ENCODE measurements at regions not wholly inside any gene's neighbourhood (a gene's known extent, or its start where the extent isn't known, plus 50 kb on each side); places are given as distances from the start of the nearest gene placed in this dataset.
"Not testable (repeated sequence)": the region's sequence is repeated elsewhere in the genome, so short reads cannot be mapped to it uniquely, and the experiment has no call there.

DNA sequence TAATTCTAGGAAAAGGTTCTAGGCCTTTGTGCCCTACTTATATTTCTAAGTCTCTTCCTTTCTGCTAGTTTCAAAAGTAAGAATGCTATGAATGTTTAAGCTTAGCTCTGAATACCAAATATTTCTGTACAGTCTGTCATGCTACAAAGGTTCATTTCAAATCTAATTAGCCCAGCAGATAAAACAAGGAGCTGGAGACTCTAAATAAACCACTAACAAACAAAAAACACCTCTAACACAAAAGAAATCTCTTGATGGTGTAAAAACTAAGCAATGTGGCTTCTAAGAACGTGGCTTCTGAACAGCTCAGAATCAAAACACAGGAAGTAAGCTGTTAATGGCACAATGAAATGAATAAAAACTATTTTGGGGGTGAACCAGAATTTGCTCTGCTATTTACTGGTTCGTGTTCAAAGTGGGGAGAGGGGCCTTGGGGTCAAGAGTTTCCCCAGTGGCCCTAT is 198.3 kb downstream of the BCAS1 start:
- ATAC-seq: no peak

DNA sequence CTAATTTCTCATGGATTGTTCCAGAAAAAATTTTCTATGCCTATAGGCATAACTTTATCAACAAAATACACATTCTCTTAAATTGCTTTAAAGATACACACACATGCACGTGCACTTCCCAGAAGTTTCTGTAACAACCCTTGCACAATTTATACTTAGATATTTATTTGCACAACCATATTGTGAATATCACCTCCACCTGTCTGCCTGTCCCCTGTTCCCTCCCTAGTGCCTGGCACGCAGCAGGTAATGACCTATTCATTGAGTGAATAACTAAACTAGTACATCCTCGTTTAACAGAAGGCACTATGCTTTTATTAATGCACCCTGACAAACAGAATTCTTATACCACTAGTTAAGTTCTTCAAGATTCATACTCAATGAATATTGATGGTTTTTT is 198.9 kb downstream of the BCAS1 start:
- no peak for ATAC-seq

DNA sequence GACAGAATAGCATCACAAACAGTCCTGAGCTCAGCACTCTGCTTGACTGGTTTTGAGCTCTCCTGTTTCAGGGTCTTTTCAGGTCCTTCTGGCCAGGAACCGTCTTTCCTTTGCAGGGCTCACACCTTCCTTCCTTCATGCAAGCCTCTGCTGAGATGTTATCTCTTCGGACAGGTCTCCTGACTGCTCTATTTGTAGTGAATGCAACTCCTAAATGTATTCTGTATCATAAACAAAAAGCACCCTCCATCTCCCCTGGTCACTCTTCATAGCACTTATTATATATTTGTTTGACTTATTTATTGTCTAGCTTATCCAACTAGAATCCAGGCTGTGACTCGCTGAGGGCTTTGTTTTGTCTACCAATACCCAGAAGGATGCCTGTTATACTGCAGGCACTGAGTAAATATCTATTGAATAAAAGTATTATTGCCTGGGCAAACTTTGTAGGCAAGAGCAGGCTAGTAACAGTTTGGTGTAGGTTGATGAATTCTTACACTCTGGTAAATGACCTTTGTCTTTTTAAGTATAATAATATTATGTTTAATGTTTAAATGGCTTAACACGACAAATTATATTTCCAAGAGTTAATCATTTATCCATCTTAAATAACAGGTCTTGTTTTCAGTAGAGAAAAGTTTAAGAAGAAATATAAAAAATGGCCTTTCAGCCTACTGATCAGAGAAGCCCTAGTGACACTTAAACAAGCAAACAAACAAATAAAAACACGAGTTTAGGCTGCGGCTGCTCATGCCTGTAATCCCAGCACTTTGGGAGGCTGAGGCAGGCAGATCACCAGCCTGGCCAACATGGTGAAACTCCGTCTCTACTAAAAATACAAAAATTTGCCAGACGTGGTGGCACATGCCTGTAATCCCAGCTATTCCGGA is 199.7 kb downstream of the BCAS1 start:
- no peak for ATAC-seq

DNA sequence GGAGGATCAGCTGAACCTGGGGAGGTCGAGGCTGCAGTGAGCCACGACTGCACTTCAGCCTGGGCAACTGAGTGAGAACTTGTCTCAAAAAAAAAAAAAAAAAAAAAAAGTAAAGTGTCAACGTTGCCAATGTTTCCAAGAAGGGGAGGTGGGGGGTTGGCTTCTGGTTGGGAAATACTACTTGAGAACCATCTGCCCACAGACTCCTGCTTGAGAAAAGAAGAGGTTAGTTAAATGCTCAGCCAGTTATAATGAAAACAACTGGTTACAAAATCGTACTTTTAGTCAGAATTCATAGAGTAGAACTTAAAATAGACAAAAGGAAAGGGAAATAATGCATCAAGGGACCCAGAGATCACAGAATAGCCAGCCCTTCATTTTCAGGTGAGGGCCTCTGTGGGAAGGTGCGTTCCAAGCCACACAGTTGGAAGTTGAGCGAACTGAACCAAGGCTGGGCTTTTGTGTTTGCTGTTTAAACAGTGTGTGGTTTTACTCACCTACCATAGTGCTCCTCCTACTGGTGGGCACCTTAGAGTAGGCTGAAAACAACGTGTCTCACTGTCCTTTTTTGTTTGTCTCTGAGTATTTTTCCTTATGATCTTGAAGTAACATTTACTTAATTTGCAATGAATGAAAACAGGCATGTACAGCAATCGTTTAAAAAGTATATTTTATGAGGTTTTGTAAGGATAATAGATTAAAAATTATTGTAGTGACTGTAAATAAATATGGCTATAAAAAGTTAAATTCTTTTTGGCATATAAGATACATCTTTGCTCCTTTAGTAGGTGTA is 200.7 kb downstream of the BCAS1 start:
- ATAC-seq: peak; percentile 77 to 80

DNA sequence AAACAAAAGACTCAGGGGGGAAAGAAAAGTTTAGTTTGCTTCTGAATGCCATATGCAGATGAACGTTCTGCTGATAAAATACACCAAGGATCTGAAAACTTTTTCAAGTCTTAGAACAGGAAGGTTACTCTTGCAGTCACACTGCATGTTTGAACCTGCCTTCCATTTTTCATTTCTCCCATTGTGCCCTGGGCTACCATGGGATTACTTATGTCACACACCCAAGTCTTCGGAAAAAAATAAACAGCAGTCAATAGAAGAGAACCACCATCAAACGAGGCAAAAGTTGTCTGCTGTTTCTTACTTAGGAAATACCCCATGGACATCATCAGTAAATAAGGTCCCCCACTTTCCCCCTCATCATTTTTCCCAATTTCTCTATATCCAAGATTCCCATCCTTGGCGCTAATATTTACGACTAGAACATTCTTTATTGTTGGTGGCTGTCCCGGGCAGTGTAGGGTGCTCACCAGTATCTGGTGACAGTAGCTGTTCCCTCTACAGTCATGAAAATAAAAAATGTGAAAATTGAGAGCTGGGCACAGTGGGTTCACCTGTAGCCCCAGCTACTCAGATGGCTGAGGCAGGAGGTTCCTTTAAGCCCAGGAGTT is 202.5 kb downstream of the BCAS1 start:
- no peak for ATAC-seq

DNA sequence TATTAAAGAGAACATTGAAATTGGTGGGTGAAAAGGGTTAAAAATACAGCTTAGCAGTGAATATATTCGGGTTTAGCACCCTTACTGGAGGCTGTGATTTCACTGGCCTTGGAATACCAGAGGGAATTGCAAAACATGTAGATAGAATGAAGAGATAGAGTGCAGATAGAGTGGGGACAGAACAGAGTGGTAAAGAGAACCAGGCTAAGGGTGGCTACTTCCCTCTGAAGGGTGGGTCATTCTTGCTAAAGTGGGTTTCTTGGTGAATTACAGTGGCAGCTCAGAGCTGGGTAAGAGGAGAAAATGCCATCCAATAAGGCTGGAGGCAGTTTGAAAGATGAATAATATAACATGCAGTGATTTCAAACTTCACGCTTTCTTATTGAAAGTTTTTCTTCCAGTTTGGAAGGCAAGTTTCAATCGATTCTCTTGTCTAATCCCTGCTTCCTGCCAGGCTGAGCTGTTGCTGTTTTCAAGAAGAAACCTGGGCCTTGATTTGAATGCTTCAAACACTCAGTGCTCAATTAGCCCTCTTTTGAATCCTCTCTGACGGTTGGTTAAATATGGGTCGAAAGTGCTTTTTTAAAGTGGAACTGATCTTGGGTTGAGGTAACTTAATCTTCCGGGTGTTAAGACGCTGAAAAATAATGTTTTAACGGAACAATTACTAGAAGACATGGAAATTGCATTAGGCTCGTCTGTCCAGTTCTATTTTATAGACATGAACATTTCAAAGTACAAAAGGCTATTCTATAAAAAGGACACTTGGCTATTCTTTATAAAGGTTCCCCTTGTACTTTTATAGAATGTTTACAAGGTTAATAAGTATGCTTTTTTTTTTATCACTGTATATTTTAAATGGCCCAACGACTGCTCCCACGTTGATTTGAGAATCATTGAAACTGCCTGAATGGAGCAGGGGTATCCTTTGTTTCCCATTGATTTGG is 203.3 kb downstream of the BCAS1 start:
- no peak for ATAC-seq

DNA sequence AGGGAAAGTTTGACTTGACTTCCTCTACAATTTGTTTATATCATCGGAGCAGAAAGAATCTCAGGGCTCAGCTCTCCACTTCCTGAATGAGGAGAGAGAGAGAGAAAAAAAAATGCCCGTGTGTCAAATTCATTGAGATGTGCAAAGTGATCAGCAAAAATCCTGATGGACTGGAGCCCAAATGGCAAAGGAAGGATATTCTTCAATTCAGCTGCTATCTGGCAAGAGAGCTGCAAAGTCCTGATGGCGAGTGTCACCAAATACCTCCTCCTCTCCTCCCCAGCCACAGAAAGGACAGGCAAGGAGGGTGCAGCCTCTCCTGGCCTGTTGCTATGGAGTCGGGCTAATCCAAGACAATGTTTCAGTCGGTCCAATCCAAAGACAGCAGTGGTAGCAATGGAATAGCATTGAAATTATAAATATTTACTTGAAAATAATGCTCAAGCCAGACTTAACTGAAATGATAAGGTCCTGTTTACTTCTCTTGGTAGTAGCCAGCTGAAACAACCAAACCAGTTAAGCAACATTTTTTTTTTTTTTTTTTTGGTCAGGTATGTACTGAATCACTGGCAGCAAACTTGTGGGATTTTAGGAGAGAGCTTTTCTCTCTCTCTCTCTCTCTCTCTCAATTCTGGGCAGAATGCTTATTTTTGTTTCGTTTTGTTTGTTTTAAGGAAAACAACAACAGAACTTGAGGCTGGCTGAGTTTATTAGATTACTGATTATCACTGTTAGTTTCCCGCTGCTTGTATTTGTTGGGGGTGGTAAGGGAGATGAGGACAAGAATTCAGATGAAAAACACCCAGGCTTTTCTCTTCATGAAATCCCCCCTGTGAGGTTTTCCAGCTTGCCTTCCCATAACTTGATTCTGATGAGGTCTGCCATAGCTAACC is 204.2 kb downstream of the BCAS1 start:
- ATAC-seq: no peak

DNA sequence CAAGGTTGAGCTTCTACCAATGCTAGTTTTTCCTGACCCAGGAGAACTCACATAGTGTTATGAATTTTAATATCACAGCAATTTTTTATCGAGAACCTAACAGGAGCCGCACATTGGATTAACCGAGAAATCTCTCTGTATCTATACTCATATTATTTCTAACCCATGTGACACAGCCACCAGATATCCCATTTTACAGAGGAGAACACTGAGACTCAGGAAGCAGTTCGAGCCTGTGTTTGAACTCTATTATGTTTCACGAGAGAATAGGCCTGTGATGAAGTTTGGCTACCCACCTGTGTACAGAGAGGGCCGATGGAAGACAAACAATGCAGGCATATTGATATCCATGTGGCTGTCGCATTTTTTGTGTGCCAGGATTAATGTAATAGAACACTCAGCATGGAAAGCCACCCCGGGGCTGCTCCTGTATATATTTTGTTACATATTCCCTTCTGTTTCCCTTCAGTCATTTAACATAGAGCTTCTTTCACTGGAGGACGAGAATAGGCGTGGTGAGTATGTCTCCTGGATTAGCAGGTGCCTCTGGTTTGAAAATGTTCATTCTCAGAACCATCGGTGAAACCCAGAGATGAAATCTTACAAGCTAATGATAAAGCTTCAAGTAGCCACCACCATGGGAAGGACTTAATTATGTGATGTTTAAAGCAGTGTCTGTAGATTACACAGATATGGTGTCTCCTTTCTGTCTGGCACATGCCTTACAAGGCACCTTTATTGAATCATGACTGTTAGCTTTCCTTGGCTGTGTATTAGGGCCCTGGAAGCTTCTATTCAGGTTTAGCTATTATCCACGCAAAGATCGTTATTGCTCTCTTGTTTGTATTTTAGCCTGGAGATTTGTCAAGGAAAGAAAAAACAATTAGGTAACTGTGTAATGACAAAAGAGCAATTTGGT is 205.4 kb downstream of the BCAS1 start:
- not testable (repeated sequence) for ATAC-seq

DNA sequence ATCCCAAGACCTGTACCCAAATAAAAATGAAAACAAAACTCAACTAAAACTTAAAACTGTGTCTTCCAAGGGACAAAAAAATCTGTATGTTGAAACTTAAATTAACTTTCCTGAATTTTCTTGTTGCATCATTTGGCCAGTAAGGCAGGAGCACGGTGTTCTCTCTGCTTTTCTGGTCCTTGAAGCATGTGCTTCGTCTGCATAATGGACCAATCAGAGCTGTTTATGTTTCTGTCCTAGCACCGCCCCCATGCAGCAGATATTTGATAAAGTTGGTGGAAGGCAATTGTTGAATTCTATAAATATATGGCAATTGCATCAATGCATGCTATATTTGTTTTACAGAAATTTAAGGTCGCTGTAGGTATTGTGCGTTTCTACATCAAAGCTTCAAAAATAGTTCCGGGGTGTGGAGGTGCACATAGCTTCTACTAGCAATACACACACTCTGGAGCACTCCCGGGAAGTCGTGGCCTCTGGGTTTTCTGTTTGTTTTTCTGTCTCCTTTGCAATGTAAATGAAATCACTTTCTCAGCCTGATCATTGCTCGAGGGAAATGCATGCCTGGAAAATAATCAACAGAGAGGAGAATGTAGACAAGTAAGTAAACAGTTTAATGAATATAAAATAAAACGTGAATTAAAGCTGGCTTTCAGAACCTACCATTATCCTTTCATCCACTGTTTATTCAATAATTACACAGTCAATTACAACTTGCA is 206.3 kb downstream of the BCAS1 start:
- not testable (repeated sequence) for ATAC-seq

DNA sequence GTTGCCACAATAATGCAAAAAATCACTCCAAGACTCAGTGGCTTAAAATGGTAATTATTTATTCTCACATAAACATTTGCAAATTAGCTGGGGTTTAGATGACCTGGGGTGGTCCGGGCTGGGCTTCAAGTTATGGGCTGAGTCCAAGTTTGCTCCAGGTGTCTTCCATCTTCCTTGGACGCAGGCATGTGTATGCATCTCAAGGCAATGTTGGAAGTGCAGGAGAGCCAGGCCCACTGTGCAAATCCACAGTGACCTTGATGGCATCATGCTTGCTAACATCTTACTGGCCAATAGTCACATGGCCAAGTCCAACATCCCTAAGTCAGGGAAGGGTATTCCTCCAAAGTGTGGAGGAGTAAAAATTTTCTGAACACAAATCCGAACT is 206.9 kb downstream of the BCAS1 start:
- not testable (repeated sequence) for ATAC-seq

DNA sequence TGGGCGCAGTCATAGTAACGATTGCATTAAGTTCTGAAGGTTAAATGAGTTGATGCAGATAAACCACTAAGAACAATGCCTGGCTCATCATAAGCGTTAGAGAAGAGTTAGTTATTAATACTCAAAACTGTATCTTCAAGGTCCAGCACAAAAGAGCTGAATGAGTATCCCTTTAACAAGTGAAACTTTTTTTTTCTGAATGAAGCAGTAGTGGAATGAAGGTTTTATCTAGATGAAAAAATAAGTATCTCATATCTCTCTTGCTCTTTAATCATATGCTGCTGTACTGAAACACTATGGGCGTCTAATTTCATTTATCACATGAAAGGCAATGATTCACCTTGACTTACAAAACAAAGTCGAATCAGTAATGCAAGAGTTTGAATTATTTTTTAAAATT is 207.4 kb downstream of the BCAS1 start:
- ATAC-seq: peak; percentile 38 to 67

DNA sequence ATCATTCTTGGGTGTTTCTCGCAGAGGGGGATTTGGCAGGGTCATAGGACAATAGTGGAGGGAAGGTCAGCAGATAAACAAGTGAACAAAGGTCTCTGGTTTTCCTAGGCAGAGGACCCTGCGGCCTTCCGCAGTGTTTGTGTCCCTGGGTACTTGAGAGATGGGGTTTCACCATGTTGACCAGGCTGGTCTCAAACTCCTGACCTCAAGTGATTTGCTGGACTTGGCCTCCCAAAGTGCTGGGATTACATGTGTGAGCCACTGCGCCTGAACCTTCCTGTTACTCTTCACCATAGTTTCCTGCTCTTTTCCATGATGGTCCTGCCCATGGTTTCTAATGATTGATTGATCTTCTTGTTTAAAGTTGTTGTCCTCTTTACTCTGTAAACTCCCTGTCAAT is 207.9 kb downstream of the BCAS1 start:
- not testable (repeated sequence) for ATAC-seq

DNA sequence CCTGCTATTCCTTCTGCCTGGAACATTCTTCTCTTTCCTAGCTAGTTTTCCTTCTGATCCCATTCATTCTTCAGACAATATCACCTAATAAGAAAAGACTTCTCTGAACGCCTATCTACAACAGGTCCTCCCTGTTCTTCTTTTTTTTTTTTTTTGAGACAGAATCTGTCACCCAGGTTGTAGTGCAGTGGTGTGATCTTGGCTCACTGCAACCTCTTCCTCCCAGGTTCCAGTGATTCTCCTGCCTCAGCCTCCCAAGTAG is 208.3 kb downstream of the BCAS1 start:
- ATAC-seq: not testable (repeated sequence)

DNA sequence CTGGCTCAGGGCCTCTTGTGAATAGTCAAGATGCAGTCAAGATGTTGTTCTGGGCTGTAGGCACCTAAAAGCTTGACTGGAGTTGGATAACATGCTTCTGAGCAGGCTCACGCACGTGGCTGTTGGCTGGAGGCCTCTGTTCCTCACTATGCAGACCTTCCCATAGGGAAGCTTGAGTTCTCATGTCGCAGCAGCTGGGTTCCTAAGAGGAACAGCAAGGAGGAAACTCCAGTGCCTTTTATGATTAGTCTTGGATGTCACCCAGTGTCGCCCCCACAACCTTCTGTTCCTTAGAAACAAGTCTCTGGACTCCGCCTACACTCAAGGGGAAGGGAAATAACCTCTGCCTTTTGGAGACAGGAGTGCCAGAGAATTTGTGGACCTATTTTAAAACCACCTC is 210.7 kb downstream of the BCAS1 start:
- no peak for ATAC-seq

DNA sequence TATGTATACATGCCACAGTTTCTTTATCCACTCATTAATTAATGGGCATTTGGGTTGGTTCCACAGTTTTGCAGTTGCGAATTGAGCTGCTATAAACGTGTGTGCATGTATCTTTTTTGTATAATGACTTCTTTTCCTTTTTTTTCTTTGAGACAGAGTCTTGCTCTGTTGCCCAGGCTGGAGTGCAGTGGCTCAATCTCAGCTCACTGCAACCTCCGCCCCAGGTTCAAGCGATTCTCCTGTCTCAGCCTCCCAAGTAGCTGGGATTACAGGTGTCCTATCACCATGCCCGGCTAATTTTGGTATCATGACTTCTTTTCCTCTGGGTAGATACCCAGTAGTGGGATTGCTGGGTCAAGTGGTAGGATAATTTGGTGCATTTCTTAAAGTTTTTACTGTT is 211.4 kb downstream of the BCAS1 start:
- not testable (repeated sequence) for ATAC-seq

DNA sequence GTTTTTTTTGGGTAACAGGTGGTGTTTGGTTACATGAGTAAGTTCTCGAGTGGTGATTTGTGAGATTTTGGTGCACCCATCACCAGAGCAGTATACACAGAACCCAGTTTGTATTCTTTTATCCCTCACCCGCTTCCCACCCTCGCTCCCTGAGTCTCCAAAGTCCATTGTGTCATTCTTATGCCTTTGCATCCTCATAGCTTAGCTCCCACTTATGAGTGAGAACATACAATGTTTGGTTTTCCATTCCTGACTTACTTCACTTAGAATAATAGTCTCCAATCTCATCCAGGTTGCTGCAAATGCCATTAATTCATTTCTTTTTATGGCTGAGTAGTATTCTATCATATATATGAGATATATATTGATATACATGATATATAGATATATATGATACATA is 211.9 kb downstream of the BCAS1 start:
- ATAC-seq: not testable (repeated sequence)

DNA sequence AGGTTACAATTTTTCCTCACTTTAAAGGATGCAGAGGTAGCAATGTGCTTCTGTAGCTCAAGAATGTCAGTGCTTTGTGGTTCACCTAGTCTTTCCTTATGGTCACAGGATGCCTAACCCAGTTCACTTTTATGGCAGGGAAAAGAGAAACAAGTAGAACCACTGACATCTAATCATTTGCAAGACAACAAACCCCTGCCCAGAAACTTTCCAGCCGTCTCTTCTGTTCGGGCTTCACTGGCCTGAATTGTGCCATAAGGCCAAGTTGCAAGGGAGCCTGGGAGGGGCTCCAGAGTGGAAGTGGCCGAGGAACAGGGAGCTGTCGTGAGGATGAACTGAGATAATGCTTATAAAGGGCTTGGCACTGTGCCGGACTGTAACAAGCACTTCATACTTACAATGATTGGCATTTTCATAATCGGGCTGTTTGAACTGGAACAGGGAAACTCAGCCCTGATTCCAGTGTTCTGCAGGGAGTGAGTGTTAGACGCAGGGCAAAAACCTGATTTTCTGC is 212.6 kb downstream of the BCAS1 start:
- ATAC-seq: no peak

DNA sequence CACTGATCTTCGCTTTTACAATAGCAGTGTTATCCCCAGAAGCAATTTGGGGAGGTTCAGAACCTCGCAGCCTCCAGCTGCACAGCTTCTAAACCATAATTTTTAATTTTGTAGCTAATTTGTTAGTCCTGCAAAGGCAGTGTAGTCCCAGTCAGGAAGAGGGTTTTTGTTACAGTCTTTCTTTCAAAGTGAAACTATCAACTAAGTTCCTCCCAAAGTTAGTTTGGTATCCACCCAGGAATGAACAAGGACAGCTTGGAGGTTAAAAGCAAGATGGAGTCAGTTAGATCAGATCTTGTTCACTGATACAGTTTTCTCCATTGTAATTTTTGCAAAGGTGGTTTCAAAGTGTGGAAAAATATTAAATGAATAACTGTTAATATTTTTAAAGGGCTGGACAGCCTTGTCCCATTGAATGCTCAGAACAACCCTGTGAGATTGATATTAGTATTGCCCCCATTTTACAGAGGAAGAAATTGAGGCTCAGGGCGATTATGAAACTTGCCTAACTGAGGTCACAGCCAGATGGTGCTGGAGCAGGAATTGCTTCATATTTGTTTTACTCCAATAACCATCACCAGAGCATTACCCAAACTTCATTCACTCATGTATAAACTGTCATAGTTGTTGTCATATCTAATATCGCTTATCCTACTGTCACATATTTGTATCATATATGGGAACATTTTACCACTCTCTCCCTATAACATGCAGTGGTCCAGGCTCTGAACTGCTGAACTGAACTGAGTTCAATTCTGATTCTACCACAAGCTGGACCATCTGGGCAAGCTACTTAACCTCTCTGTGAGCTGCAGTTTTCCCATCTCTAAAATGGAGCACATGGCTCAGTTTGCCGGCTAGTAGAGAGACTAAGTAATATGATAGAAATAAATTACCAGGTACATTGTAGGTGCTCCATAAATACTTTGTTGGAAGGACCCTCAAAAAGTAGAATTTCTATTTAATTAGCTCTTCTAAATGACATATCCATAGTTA is 213.8 kb downstream of the BCAS1 start:
- no peak for ATAC-seq

Measured in activated CD4-positive, CD25-positive, alpha-beta regulatory T cell treated with anti-CD3 and anti-CD28 coated beads, Interleukin-2, amount 50 U/mL, for 24 hours (primary cell).